Neural progenitor cell (in vitro differentiated cells): ENCODE measurements at regions not wholly inside any gene's neighbourhood (a gene's known extent, or its start where the extent isn't known, plus 50 kb on each side); places are given as distances from the start of the nearest gene placed in this dataset.
"Not testable (repeated sequence)": the region's sequence is repeated elsewhere in the genome, so short reads cannot be mapped to it uniquely, and the experiment has no call there.

ENCODE experiments used
- DNase-seq: peaks from one replicate; pipeline ENCODE4 v3.0.0-alpha.2; 2016; ENCODE audit warnings: low spot score
- H2AFZ ChIP-seq: fragments of 200-600 bp; sonication (generic); replicated peaks from 2 replicates; pipeline ENCODE4 v1.6.1; 2016; ENCODE audit warnings: antibody characterized with exemption
- H3F3A ChIP-seq: fragments of 200-600 bp; sonication (generic); 2 replicates; pipeline ENCODE4 v1.6.1; 2016; ENCODE audit warnings: antibody characterized with exemption, low read depth
- H3K27ac ChIP-seq: fragments of 200-600 bp; sonication (generic); 2 replicates; pipeline ENCODE4 v1.5.1; 2016; ENCODE audit warnings: mild to moderate bottlenecking
- H3K27me3 ChIP-seq: fragments of 200-600 bp; sonication (generic); 2 replicates; pipeline ENCODE4 v1.6.1; 2016; ENCODE audit warnings: mild to moderate bottlenecking, moderate library complexity
- H3K36me3 ChIP-seq: fragments of 200-600 bp; sonication (generic); 2 replicates; pipeline ENCODE4 v1.5.1; 2016
- H3K4me1 ChIP-seq: fragments of 200-600 bp; sonication (generic); 2 replicates; pipeline ENCODE4 v1.6.1; 2016; ENCODE audit warnings: mixed run types
- H3K4me2 ChIP-seq: fragments of 200-600 bp; sonication (generic); 2 replicates; pipeline ENCODE4 v1.6.1; 2016
- H3K4me3 ChIP-seq: fragments of 200-600 bp; sonication (generic); 2 replicates; pipeline ENCODE4 v1.5.1; 2016
- H3K79me2 ChIP-seq: fragments of 200-600 bp; sonication (generic); 2 replicates; pipeline ENCODE4 v1.6.1; 2016; ENCODE audit warnings: low read depth
- H3K9ac ChIP-seq: fragments of 200-600 bp; sonication (generic); 2 replicates; pipeline ENCODE4 v1.6.1; 2016
- H3K9me3 ChIP-seq: fragments of 200-600 bp; sonication (generic); 2 replicates; pipeline ENCODE4 v1.5.1; 2016; ENCODE audit warnings: low read depth
- H4K20me1 ChIP-seq: fragments of 200-600 bp; sonication (generic); 2 replicates; pipeline ENCODE4 v1.6.1; 2016; ENCODE audit warnings: low read depth
- H3K27ac Mint-ChIP-seq: 3 replicates; pipeline ENCODE4 v1.8.0; 2021; ENCODE audit warnings: mixed read lengths
- H3K27me3 Mint-ChIP-seq: 2 replicates; pipeline ENCODE4 v1.8.0; 2022; ENCODE audit warnings: low read depth, mild to moderate bottlenecking, inconsistent platforms, moderate library complexity, mixed read lengths; ENCODE audit not compliant: insufficient read depth
- H3K36me3 Mint-ChIP-seq: 3 replicates; pipeline ENCODE4 v1.8.0; 2021; ENCODE audit warnings: mixed read lengths
- H3K4me1 Mint-ChIP-seq: 3 replicates; pipeline ENCODE4 v1.8.0; 2021; ENCODE audit warnings: mixed read lengths
- H3K4me3 Mint-ChIP-seq: 3 replicates; pipeline ENCODE4 v1.8.0; 2021; ENCODE audit warnings: mild to moderate bottlenecking, moderate library complexity, mixed read lengths
- H3K9me3 Mint-ChIP-seq: 3 replicates; pipeline ENCODE4 v1.8.0; 2020; ENCODE audit warnings: mixed read lengths
- TF ChIP-seq, protein P1 (sequence below): fragments of 200-600 bp; sonication (generic); IDR thresholded peaks from 2 replicates; pipeline ENCODE4 v1.5.1; 2017; ENCODE audit warnings: antibody characterized with exemption, mild to moderate bottlenecking

DNA sequence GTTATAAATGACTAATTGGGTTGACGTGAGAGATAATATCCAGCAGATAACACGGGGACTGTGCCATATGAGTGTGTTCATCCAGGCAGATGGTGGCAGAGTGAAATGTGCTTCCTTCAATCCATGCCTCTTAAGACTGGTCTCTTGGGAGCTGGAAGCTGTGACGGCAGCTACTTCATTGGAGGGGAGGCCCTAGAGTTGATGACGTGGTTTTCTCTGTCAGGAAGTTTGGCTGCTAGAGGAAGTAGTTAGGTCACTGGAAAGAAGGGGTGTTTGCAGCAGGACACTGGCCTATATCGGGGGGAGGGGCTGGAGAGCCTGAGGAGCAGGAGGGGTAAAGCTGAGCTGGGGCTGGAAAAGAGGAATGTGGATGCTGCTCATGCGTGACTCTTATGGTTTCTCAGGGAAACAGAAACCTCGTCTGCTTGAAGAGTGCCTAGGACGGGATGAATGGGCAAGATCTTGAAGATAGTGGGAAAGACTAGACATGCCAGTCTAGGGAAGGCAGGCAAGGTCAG is 3051.6 kb downstream of the RPIA start:
- H3K4me3 Mint-ChIP-seq, H3K4me1 ChIP-seq, H2AFZ ChIP-seq, H3K27me3 ChIP-seq, H3K36me3 ChIP-seq, H3K4me3 ChIP-seq, H3F3A ChIP-seq, H4K20me1 ChIP-seq, H3K27ac ChIP-seq, H3K27me3 Mint-ChIP-seq, H3K4me1 Mint-ChIP-seq, H3K9ac ChIP-seq, H3K36me3 Mint-ChIP-seq, H3K9me3 ChIP-seq, DNase-seq, H3K4me2 ChIP-seq, H3K79me2 ChIP-seq: not testable (repeated sequence)
- Mint-ChIP-seq H3K27ac (peak overlapping the region; percentile 22), H3K9me3 (peaks cover 18% of the 10 kb centered on the region)

DNA sequence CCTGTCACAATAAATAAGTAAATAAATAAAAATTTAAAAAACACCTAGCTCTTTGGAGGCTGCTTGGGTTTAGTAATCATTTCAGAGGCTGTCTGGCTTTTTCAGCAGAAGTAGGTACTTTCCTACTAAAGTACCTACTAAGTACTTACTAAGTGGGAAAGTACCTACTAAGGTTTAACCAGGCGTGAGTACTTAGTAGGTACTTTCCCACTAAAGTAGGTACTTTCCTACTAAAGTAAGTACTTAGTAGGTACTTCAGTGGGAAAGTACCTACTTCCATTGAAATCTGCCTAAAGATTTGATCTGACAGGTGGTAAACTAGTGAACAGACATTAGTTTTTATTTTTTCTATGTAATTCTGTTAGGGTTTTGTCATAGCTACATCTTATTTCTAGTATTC is 3052.4 kb downstream of the RPIA start:
- H3K9me3 ChIP-seq, H4K20me1 ChIP-seq, H3K4me1 Mint-ChIP-seq, H3K36me3 Mint-ChIP-seq, H3K4me2 ChIP-seq, H3K36me3 ChIP-seq, H3K4me3 Mint-ChIP-seq, H3K79me2 ChIP-seq, H3F3A ChIP-seq, H3K4me1 ChIP-seq, H3K27me3 ChIP-seq, H3K4me3 ChIP-seq, H3K27ac ChIP-seq, H3K9ac ChIP-seq, H3K27me3 Mint-ChIP-seq, H2AFZ ChIP-seq, H3K27ac Mint-ChIP-seq, DNase-seq: not testable (repeated sequence)
- peaks cover 21% of the 10 kb centered on the region for H3K9me3 Mint-ChIP-seq

DNA sequence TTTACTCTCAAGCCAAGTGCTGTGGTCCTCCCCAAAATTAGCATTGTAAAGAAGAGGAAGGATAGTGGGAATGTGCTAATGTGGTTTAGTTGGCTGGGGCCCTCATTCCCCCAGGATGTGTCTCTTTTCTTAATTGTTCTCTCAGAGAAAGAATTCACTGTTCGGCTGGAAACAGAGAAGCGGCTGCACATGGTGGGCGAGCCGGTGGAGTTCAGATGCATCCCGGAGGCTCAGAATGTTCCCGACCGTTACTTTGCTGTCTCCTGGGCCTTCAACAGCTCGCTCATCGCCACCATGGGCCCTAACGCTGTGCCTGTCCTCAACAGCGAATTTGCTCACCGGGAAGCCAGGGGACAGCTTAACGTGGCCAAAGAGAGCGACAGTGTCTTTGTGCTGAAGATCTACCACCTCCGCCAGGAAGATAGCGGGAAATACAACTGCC is 3053.2 kb downstream of the RPIA start:
- H3K36me3 Mint-ChIP-seq, H3K9me3 ChIP-seq, H3K27me3 ChIP-seq, H3K4me3 ChIP-seq, H3K27me3 Mint-ChIP-seq, H3K79me2 ChIP-seq, H3K4me3 Mint-ChIP-seq, H2AFZ ChIP-seq, H3K27ac Mint-ChIP-seq, H4K20me1 ChIP-seq, H3K9ac ChIP-seq, H3F3A ChIP-seq, H3K27ac ChIP-seq, DNase-seq, H3K4me1 Mint-ChIP-seq, H3K4me2 ChIP-seq, H3K36me3 ChIP-seq, H3K4me1 ChIP-seq: not testable (repeated sequence)
- peaks cover 26% of the 10 kb centered on the region for H3K9me3 Mint-ChIP-seq

DNA sequence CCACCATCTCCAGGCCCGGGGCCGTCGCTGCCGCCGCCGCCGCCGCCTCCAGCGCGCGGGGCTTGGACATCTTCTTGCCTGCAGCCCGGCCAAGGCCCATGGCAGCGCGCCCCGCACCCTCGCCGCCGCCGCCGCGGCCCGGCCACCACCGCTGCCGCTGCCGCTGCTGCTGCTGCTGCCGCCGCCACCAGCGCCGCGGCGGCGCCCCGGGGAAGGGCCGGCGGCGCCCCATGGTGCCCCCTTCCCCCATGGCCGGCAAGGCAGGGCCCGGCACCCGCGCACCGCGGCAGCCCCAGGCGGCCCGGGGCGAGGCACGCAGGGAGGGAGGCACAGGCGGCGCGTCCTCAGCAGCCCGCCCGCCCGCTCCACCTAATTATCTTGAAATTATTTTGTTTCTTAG is 3057.4 kb downstream of the RPIA start:
- TF ChIP-seq, protein P1, sequence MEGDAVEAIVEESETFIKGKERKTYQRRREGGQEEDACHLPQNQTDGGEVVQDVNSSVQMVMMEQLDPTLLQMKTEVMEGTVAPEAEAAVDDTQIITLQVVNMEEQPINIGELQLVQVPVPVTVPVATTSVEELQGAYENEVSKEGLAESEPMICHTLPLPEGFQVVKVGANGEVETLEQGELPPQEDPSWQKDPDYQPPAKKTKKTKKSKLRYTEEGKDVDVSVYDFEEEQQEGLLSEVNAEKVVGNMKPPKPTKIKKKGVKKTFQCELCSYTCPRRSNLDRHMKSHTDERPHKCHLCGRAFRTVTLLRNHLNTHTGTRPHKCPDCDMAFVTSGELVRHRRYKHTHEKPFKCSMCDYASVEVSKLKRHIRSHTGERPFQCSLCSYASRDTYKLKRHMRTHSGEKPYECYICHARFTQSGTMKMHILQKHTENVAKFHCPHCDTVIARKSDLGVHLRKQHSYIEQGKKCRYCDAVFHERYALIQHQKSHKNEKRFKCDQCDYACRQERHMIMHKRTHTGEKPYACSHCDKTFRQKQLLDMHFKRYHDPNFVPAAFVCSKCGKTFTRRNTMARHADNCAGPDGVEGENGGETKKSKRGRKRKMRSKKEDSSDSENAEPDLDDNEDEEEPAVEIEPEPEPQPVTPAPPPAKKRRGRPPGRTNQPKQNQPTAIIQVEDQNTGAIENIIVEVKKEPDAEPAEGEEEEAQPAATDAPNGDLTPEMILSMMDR, result no peak
- no peaks in the 10 kb centered on the region for H3K27me3 ChIP-seq

DNA sequence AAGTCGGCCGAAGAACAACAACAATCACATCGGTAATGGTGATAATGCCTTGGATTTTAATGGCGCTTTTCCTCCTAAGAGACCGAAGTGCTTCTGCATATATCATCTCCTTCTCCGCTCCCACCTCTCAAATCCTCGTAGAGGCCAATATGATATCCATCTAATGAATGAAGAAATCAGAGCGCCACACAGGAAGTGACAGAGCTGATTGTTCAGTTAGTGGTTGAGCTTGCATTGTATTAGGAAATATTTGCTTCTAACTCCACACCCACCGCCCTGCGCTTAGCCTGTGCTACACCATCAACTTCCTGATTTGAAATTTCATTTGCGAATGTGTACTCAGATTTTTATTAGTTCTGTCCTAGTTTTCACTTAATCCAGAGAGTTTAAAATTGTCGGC is 3058.2 kb downstream of the RPIA start:
- H3K36me3 Mint-ChIP-seq, H3K27ac ChIP-seq, H3K27ac Mint-ChIP-seq, H3K27me3 Mint-ChIP-seq, H3K4me3 ChIP-seq, DNase-seq, H2AFZ ChIP-seq, H3K4me1 Mint-ChIP-seq, H3K36me3 ChIP-seq, H3K4me2 ChIP-seq, H3K4me3 Mint-ChIP-seq, H3K9me3 ChIP-seq, H3K9ac ChIP-seq, H3K27me3 ChIP-seq, H3K4me1 ChIP-seq, H3K79me2 ChIP-seq, H3F3A ChIP-seq, H4K20me1 ChIP-seq: not testable (repeated sequence)
- H3K9me3 Mint-ChIP-seq, result peaks cover 12% of the 10 kb centered on the region

More for the DNA sequence above, 3057.4 kb downstream of the RPIA start:
- Histone ChIP-seq H3K27ac (no peak overlapping the region), H3K4me1 (no peaks in the 10 kb centered on the region), H3K79me2 (no peaks in the 10 kb centered on the region), H3K4me2 (no peak overlapping the region), H2AFZ (no peak overlapping the region), H3K4me3 (no peak overlapping the region), H3K9me3 (no peaks in the 10 kb centered on the region), H3K36me3 (no peaks in the 10 kb centered on the region), H3F3A (no peaks in the 10 kb centered on the region), H3K9ac (no peak overlapping the region), H4K20me1 (no peaks in the 10 kb centered on the region)
- Mint-ChIP-seq H3K9me3 (peaks cover 14% of the 10 kb centered on the region), H3K27me3 (no peaks in the 10 kb centered on the region), H3K4me3 (no peak overlapping the region), H3K27ac (no peak overlapping the region), H3K4me1 (no peaks in the 10 kb centered on the region), H3K36me3 (peaks cover 1% of the 10 kb centered on the region)
- no peak for DNase-seq

DNA sequence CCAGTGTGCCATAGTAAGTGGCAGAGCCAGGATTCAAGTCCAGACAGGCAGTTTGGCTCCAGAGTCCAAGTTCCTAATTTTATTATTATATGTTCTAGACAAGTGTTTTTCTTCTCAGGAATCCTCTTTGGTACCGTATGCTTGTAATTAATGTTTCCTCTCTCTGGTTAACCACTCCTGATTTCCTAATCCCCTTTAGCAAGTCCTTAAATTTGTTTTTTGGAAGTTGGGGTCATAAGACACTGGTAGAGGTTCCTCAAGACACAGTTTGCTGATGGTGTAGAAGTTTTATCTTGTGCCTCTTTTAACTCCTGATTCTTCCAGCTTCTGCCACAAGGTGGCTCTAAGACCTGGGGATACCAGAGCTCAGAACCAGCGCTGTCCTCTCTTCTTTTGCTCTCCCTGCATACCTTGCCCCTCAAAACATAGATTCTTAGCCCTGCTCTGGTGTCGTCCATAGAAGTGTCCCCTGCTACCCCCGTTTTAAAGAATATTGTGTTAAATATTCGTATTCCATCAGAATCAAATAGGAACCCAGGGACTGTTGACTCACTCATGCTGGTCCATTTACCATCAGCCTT is 3068.0 kb downstream of the RPIA start:
- not testable (repeated sequence) for DNase-seq, H3K36me3 ChIP-seq, H3K4me3 Mint-ChIP-seq, H3K27me3 ChIP-seq, H3K79me2 ChIP-seq, H3K27me3 Mint-ChIP-seq, H3K4me2 ChIP-seq, H3K4me3 ChIP-seq, H3K9ac ChIP-seq, H3K36me3 Mint-ChIP-seq, H3K4me1 ChIP-seq, H4K20me1 ChIP-seq, H3K9me3 Mint-ChIP-seq, H3K27ac Mint-ChIP-seq, H3K27ac ChIP-seq, H3K9me3 ChIP-seq, H3F3A ChIP-seq, H2AFZ ChIP-seq
- peaks cover 12% of the 10 kb centered on the region for H3K4me1 Mint-ChIP-seq

DNA sequence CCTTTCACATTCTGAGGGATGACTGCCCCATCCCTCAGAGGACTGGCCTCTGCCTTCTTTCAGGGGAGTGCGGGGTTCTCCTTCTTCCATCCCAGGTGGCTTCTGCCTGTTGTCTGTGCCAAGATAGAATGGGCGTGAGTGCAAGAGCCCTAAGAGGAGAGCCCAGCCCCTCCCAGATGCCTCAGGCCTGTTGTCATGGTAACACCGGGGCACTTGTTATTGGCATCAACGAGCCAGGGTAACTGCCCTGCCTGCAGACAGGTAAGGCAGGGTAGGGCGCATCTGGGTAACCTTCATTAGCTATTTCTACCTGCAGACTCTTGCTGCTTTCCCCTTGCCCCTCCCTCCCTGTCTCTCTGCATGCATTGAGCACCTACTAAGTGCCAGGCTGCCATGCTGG is 3069.2 kb downstream of the RPIA start:
- H3K9me3 ChIP-seq, H3K4me1 ChIP-seq, DNase-seq: not testable (repeated sequence)

DNA sequence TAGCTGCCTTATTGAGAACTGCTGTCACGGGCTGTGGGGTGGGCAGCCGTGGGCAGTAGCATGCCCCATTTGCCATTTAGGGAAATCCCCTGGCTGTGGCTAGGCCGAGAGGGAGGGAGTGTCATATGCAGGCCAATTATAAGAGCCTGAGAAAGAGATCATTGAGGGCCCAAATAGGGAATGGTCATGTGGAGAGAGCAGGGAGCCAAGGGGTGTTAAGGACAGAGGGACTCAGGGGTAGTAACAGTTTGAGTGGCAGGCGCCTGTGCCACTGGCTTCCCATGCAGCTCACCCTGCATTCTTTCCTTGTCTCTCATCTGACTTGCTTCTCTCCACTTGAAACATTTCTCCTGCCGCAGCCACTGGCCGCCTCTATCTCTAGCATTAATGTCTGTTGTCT is 3070.8 kb downstream of the RPIA start:
- H3F3A ChIP-seq, H3K27ac ChIP-seq, H3K27me3 ChIP-seq, H3K9me3 ChIP-seq, H3K4me1 ChIP-seq, H3K4me3 Mint-ChIP-seq, H2AFZ ChIP-seq, H3K36me3 ChIP-seq, H3K9me3 Mint-ChIP-seq, H3K27me3 Mint-ChIP-seq, H3K27ac Mint-ChIP-seq, H3K4me2 ChIP-seq, H3K79me2 ChIP-seq, H4K20me1 ChIP-seq, H3K9ac ChIP-seq, H3K36me3 Mint-ChIP-seq, DNase-seq, H3K4me3 ChIP-seq: not testable (repeated sequence)
- H3K4me1 Mint-ChIP-seq, result peaks cover 21% of the 10 kb centered on the region

More for the DNA sequence above, 3069.2 kb downstream of the RPIA start:
- not testable (repeated sequence) for H3F3A ChIP-seq, H3K4me3 ChIP-seq, H4K20me1 ChIP-seq, H3K27me3 ChIP-seq, H3K79me2 ChIP-seq, H3K4me3 Mint-ChIP-seq, H3K36me3 ChIP-seq, H3K9me3 Mint-ChIP-seq, H2AFZ ChIP-seq, H3K27ac ChIP-seq, H3K27me3 Mint-ChIP-seq, H3K27ac Mint-ChIP-seq, H3K36me3 Mint-ChIP-seq, H3K9ac ChIP-seq, H3K4me2 ChIP-seq
- peaks cover 16% of the 10 kb centered on the region for H3K4me1 Mint-ChIP-seq
